Spleen (tissue), 11 donors: ENCODE measurements at regions not wholly inside any gene's neighbourhood (a gene's known extent, or its start where the extent isn't known, plus 50 kb on each side); places are given as distances from the start of the nearest gene placed in this dataset.

ENCODE experiments used
- DNase-seq: peaks from one replicate; pipeline ENCODE4 v3.0.0-alpha.2; 2020
- H3K27ac ChIP-seq, 8 donors: fragments of 200-600 bp; sonication (generic) in 7 of 8; 1 replicate in 4 of 8; 2 replicates in 4 of 8; pipeline versions ENCODE4 v1.5.0 to v1.8.0; 2016 to 2021; ENCODE audit warnings: inconsistent platforms in 4 of 8, mild to moderate bottlenecking in 4 of 8, moderate library complexity in 1 of 8
- H3K27me3 ChIP-seq, 7 donors: fragments of 200-600 bp; sonication (generic) in 6 of 7; replicated peaks in 1 of 7; 1 replicate in 4 of 7; 2 replicates in 3 of 7; pipeline versions ENCODE4 v1.5.0 to v1.8.0; 2016 to 2021; ENCODE audit warnings: inconsistent platforms in 3 of 7, mild to moderate bottlenecking in 1 of 7
- H3K36me3 ChIP-seq, 6 donors: fragments of 200-600 bp; sonication (generic) in 5 of 6; 1 replicate in 4 of 6; 2 replicates in 2 of 6; pipeline versions ENCODE4 v1.5.0 to v1.8.0; 2016 to 2021; ENCODE audit warnings: inconsistent platforms in 2 of 6
- H3K4me1 ChIP-seq, 6 donors: fragments of 200-600 bp; sonication (generic) in 5 of 6; 1 replicate in 3 of 6; 2 replicates in 3 of 6; pipeline versions ENCODE4 v1.5.0 to v1.8.0; 2016 to 2021; ENCODE audit warnings: inconsistent platforms in 3 of 6
- H3K4me3 ChIP-seq, 8 donors: fragments of 200-600 bp; sonication (generic) in 7 of 8; 1 replicate in 4 of 8; 2 replicates in 4 of 8; pipeline versions ENCODE4 v1.5.0 to v1.8.0; 2016 to 2021; ENCODE audit warnings: inconsistent platforms in 4 of 8, mild to moderate bottlenecking in 4 of 8, moderate library complexity in 2 of 8
- H3K9me3 ChIP-seq, 8 donors: fragments of 200-600 bp; sonication (generic) in 7 of 8; 1 replicate in 4 of 8; 2 replicates in 4 of 8; pipeline versions ENCODE4 v1.5.0 to v1.8.0; 2016 to 2021; ENCODE audit warnings: inconsistent platforms in 4 of 8
- CTCF ChIP-seq, 11 experiments: fragments of 200-600 bp in 7 of 11; fragments of 450-650 bp in 4 of 11; sonication (generic) in 4 of 11; IDR thresholded peaks in 8 of 11; conservative IDR thresholded peaks in 3 of 11; 1 replicate in 7 of 11; 2 replicates in 4 of 11; pipeline versions ENCODE4 v1.4.0 to v1.8.0; 2016 to 2021; ENCODE audit warnings: antibody characterized with exemption in 11 of 11, inconsistent platforms in 4 of 11, mild to moderate bottlenecking in 1 of 11
- POLR2A ChIP-seq, 3 donors: fragments of 450-650 bp; IDR thresholded peaks; one replicate each; pipeline ENCODE4 v1.5.1; 2017; ENCODE audit warnings: antibody characterized with exemption in 3 of 3, mild to moderate bottlenecking in 1 of 3
- POLR2AphosphoS5 ChIP-seq, 3 donors: sonication (generic); formaldehyde crosslinking; IDR thresholded peaks; one replicate each; pipeline ENCODE4 v1.5.1; 2017; ENCODE audit warnings: antibody characterized with exemption in 3 of 3
- WGBS, 5 donors: extraction: QIAGEN DNeasy Blood & Tissue Kit in 3 of 5; methylation state at CpG; one replicate each; pipeline versions ENCODE4 v1.1.5 to v1.1.7; 2013 to 2018; 5-methylcytosine and 5-hydroxymethylcytosine counted together
- intact Hi-C: fragments of 100-400 bp; cut with DNase I; formaldehyde crosslinking; loops from one replicate; pipeline ENCODE4 v1.15.0; 2023; ENCODE audit warnings: low total_unique reads
- donor health status: healthy with polysubstance abuse.
- donor health status: DM: no; HTN: no; CAD: no; lungs with moderate emphysema.
- donor health status: DM: no; HTN: no; CAD: no.
- donor health status: Bipolar disorder and iron deficiency.
- donor health status: healthy.
- donor health status: DM: no; HTN: no; CAD: no.
- donor health status: DM: yes; HTN: yes; CAD: no.

GRCh38 chr5:158430166-158430797 lies 571.3 kb upstream of the CLINT1 start:
- no peak for DNase-seq
- intact Hi-C loops, result no loop called here
- H3K9me3 ChIP-seq, result peaks cover 0 to 8% (median 0%) of the 10 kb centered on the region in 8 donors
- H3K36me3 ChIP-seq, result no peaks in the 10 kb centered on the region
- peak overlapping the region in 2 of 8 donors; percentile 46 to 49 for H3K27ac ChIP-seq
- H3K4me3 ChIP-seq, result no peak overlapping the region
- TF ChIP-seq CTCF (IDR thresholded peaks at IDR 0.05 in 8 of 11, conservative IDR thresholded peaks at IDR 0.05 in 3 of 11) (no peak), POLR2A (IDR thresholded peaks at IDR 0.05) (no peak), POLR2AphosphoS5 (IDR thresholded peaks at IDR 0.05) (no peak)
- H3K27me3 ChIP-seq, result no peaks in the 10 kb centered on the region
- 40 to 55% (median 47%) methylated on average over 2 of the region's 2 CpGs for WGBS, 5 donors
- H3K4me1 ChIP-seq, result peaks cover 0 to 15% (median 6%) of the 10 kb centered on the region in 6 donors

- Histone ChIP-seq H3K27ac (peak overlapping the region in 1 of 8 donors; percentile 49), H3K4me1 (peaks cover 0 to 8% (median under 1%) of the 10 kb centered on the region in 6 donors), H3K4me3 (no peak overlapping the region), H3K27me3 (no peaks in the 10 kb centered on the region), H3K9me3 (peaks cover 0 to 8% (median 0%) of the 10 kb centered on the region in 8 donors), H3K36me3 (no peaks in the 10 kb centered on the region)
- intact Hi-C loops, result no loop called here
- DNase-seq, result no peak
- 43 to 77% (median 61%) methylated on average over 4 of the region's 4 CpGs for WGBS, 5 donors
- TF ChIP-seq CTCF (IDR thresholded peaks at IDR 0.05 in 8 of 11, conservative IDR thresholded peaks at IDR 0.05 in 3 of 11), result no peak
- no peak for TF ChIP-seq POLR2AphosphoS5 (IDR thresholded peaks at IDR 0.05)
- TF ChIP-seq POLR2A (IDR thresholded peaks at IDR 0.05), result no peak
Measured at GRCh38 chr5:158429564-158429963, 570.6 kb upstream of the CLINT1 start.

- WGBS, 5 donors, result 79 to 87% (median 86%) methylated on average over 2 of the region's 2 CpGs
Measured at GRCh38 chr5:158423623-158424200, 564.8 kb upstream of the CLINT1 start.

More at GRCh38 chr5:158423623-158424200, 564.8 kb upstream of the CLINT1 start:
- Histone ChIP-seq H3K36me3 (no peaks in the 10 kb centered on the region), H3K9me3 (no peaks in the 10 kb centered on the region), H3K27me3 (no peaks in the 10 kb centered on the region), H3K27ac (no peak overlapping the region), H3K4me1 (peaks cover 0 to 12% (median 6%) of the 10 kb centered on the region in 6 donors), H3K4me3 (no peak overlapping the region)
- no peak for DNase-seq
- no peak for TF ChIP-seq POLR2AphosphoS5 (IDR thresholded peaks at IDR 0.05)
- no peak for TF ChIP-seq CTCF (IDR thresholded peaks at IDR 0.05 in 8 of 11, conservative IDR thresholded peaks at IDR 0.05 in 3 of 11)
- no peak for TF ChIP-seq POLR2A (IDR thresholded peaks at IDR 0.05)
- intact Hi-C loops, result no loop called here
